Gastroesophageal sphincter (tissue), 3 donors: ENCODE measurements at regions not wholly inside any gene's neighbourhood (a gene's known extent, or its start where the extent isn't known, plus 50 kb on each side); places are given as distances from the start of the nearest gene placed in this dataset.

Experiments used
- POLR2A ChIP-seq, 2 donors: fragments of 450-650 bp; IDR thresholded peaks; one replicate each; pipeline ENCODE4 v1.6.1; 2017; ENCODE audit warnings: antibody characterized with exemption in 2 of 2, mild to moderate bottlenecking in 2 of 2, moderate library complexity in 1 of 2
- POLR2AphosphoS5 ChIP-seq: sonication (generic); formaldehyde crosslinking; IDR thresholded peaks from one replicate; pipeline ENCODE4 v1.6.1; 2017; ENCODE audit warnings: antibody characterized with exemption
- TF ChIP-seq, protein P1 (sequence below), 4 experiments: fragments of 200-600 bp in 2 of 4; fragments of 450-650 bp in 2 of 4; sonication (generic) in 1 of 4; IDR thresholded peaks; one replicate each; pipeline ENCODE4 v1.5.1; 2017 to 2019; ENCODE audit warnings: antibody characterized with exemption in 4 of 4, mild to moderate bottlenecking in 2 of 4, moderate library complexity in 2 of 4

- TF ChIP-seq, protein P1, sequence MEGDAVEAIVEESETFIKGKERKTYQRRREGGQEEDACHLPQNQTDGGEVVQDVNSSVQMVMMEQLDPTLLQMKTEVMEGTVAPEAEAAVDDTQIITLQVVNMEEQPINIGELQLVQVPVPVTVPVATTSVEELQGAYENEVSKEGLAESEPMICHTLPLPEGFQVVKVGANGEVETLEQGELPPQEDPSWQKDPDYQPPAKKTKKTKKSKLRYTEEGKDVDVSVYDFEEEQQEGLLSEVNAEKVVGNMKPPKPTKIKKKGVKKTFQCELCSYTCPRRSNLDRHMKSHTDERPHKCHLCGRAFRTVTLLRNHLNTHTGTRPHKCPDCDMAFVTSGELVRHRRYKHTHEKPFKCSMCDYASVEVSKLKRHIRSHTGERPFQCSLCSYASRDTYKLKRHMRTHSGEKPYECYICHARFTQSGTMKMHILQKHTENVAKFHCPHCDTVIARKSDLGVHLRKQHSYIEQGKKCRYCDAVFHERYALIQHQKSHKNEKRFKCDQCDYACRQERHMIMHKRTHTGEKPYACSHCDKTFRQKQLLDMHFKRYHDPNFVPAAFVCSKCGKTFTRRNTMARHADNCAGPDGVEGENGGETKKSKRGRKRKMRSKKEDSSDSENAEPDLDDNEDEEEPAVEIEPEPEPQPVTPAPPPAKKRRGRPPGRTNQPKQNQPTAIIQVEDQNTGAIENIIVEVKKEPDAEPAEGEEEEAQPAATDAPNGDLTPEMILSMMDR (IDR thresholded peaks at IDR 0.05): no peak
- TF ChIP-seq POLR2AphosphoS5: no peak
- no peak for TF ChIP-seq POLR2A (IDR thresholded peaks at IDR 0.05)
Measured at GRCh38 chr16:73483934-73484711, 436.2 kb upstream of the ZFHX3 start.
